PC-9 (cell line): ENCODE measurements at regions not wholly inside any gene's neighbourhood (a gene's known extent, or its start where the extent isn't known, plus 50 kb on each side); places are given as distances from the start of the nearest gene placed in this dataset.

ENCODE experiments used
- BruUV-seq: library from RNA; stranded (reverse); fragments of 400-500 nt; replicated peaks from 2 replicates; lab custom pipeline; 2021; lab: Mats Ljungman, UMichigan
- CTCF ChIA-PET: fragments of 300-600 bp; sonication (Branson Sonifier 250); formaldehyde crosslinking; loops from one replicate; lab custom pipeline; 2022; ENCODE audit warnings: antibody characterized with exemption; lab: Charles Lee
- POLR2A ChIA-PET: fragments of 300-600 bp; sonication (Branson Sonifier 250); formaldehyde crosslinking; loops from one replicate; lab custom pipeline; 2022; ENCODE audit warnings: antibody characterized with exemption; ENCODE audit not compliant: unreplicated experiment; lab: Charles Lee
- DNase-seq, 2 experiments: peaks; one replicate each; pipeline versions ENCODE4 v3.0.0 to v3.0.0-alpha.2; 2015 to 2022; ENCODE audit warnings: mixed read lengths in 1 of 2
- H2AFZ ChIP-seq: fragments of 200-600 bp; sonication (generic); 2 replicates; pipeline ENCODE4 v1.8.1; 2017; ENCODE audit warnings: antibody characterized with exemption
- H3F3A ChIP-seq: fragments of 200-600 bp; sonication (generic); 2 replicates; pipeline ENCODE4 v1.8.1; 2017; ENCODE audit warnings: antibody characterized with exemption, mild to moderate bottlenecking, low read depth; ENCODE audit not compliant: insufficient read depth
- H3K27ac ChIP-seq: fragments of 200-600 bp; sonication (generic); 2 replicates; pipeline ENCODE4 v1.6.1; 2016; ENCODE audit warnings: mixed run types
- H3K27me3 ChIP-seq: fragments of 200-600 bp; sonication (generic); 2 replicates; pipeline ENCODE4 v1.6.1; 2016; ENCODE audit warnings: low read depth, mixed run types; ENCODE audit not compliant: insufficient read depth
- H3K36me3 ChIP-seq: fragments of 200-600 bp; sonication (generic); 2 replicates; pipeline ENCODE4 v1.6.1; 2016; ENCODE audit warnings: low read depth, mixed run types
- H3K4me1 ChIP-seq: fragments of 200-600 bp; sonication (generic); replicated peaks from 2 replicates; pipeline ENCODE4 v1.6.1; 2016; ENCODE audit warnings: mixed run types; ENCODE audit not compliant: insufficient read depth
- H3K4me2 ChIP-seq: fragments of 200-600 bp; sonication (generic); 2 replicates; pipeline ENCODE4 v1.6.1; 2017; ENCODE audit warnings: mixed run types
- H3K4me3 ChIP-seq: fragments of 200-600 bp; sonication (generic); 2 replicates; pipeline ENCODE4 v1.6.1; 2016; ENCODE audit warnings: mixed run types
- H3K79me2 ChIP-seq: fragments of 200-600 bp; sonication (generic); 2 replicates; pipeline ENCODE4 v1.6.1; 2017; ENCODE audit warnings: low read depth, mixed run types
- H3K9me2 ChIP-seq: fragments of 200-600 bp; sonication (generic); 2 replicates; pipeline ENCODE4 v1.8.1; 2017; ENCODE audit warnings: mild to moderate bottlenecking; ENCODE audit not compliant: insufficient read depth
- H3K9me3 ChIP-seq: fragments of 200-600 bp; sonication (generic); 2 replicates; pipeline ENCODE4 v1.8.1; 2016; ENCODE audit warnings: low read depth; ENCODE audit not compliant: insufficient read depth
- H4K20me1 ChIP-seq: fragments of 200-600 bp; sonication (generic); 2 replicates; pipeline ENCODE4 v1.8.1; 2017; ENCODE audit not compliant: insufficient read depth
- EZH2 ChIP-seq: fragments of 200-600 bp; sonication (generic); IDR thresholded peaks from 2 replicates; pipeline ENCODE4 v1.8.0; 2017; ENCODE audit warnings: antibody characterized with exemption, low read depth
- intact Hi-C: fragments of 100-400 bp; cut with micrococcal nuclease; formaldehyde crosslinking; loops from one replicate; pipeline ENCODE4 v1.10.0; 2022; ENCODE audit not compliant: unreplicated experiment
- TF ChIP-seq, protein P1 (sequence below): fragments of 200-600 bp; sonication (generic); conservative IDR thresholded peaks from 2 replicates; pipeline ENCODE4 v1.6.1; 2017; ENCODE audit warnings: mixed run types, antibody characterized with exemption, mild to moderate bottlenecking, moderate library complexity

DNA sequence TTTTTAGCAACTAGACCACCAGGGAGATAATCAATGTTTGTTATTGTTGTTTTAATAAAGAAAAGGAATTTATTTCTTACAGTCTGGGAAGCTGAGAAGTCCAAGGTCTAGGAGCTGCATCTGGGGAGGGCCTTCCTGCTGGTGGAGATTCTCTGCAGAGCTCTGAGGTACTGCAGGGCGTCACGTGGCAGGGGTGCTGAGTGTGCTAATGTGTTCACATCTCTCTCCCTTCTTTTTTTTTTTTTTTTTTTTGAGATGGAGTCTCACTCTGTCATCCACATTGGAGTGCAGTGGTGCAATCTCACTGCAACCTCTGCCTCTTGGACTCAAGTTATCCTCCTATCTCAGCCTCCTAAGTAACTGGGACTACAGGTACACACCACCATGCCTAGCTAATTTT lies 150.9 kb upstream of the TRIM24 start:
- TF ChIP-seq, protein P1, sequence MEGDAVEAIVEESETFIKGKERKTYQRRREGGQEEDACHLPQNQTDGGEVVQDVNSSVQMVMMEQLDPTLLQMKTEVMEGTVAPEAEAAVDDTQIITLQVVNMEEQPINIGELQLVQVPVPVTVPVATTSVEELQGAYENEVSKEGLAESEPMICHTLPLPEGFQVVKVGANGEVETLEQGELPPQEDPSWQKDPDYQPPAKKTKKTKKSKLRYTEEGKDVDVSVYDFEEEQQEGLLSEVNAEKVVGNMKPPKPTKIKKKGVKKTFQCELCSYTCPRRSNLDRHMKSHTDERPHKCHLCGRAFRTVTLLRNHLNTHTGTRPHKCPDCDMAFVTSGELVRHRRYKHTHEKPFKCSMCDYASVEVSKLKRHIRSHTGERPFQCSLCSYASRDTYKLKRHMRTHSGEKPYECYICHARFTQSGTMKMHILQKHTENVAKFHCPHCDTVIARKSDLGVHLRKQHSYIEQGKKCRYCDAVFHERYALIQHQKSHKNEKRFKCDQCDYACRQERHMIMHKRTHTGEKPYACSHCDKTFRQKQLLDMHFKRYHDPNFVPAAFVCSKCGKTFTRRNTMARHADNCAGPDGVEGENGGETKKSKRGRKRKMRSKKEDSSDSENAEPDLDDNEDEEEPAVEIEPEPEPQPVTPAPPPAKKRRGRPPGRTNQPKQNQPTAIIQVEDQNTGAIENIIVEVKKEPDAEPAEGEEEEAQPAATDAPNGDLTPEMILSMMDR, result no peak
- TF ChIP-seq EZH2, result no peak
- no peak overlapping the region for H2AFZ ChIP-seq
- no peaks in the 10 kb centered on the region for H3K36me3 ChIP-seq
- intact Hi-C loops, result no loop called here
- ChIA-PET CTCF (no interaction called here), POLR2A (no interaction called here)
- H3F3A ChIP-seq, result peaks cover 10% of the 10 kb centered on the region
- no peaks in the 10 kb centered on the region for H3K27me3 ChIP-seq
- no peaks in the 10 kb centered on the region for H4K20me1 ChIP-seq
- no peaks in the 10 kb centered on the region for H3K9me2 ChIP-seq
- no peak overlapping the region for H3K27ac ChIP-seq
- no peak overlapping the region for H3K4me2 ChIP-seq
- H3K4me1 ChIP-seq, result peaks cover 14% of the 10 kb centered on the region
- no TSS peak for BruUV-seq
- no peak for DNase-seq
- peaks cover 13% of the 10 kb centered on the region for H3K9me3 ChIP-seq
- H3K4me3 ChIP-seq, result no peak overlapping the region
- H3K79me2 ChIP-seq, result no peaks in the 10 kb centered on the region

DNA sequence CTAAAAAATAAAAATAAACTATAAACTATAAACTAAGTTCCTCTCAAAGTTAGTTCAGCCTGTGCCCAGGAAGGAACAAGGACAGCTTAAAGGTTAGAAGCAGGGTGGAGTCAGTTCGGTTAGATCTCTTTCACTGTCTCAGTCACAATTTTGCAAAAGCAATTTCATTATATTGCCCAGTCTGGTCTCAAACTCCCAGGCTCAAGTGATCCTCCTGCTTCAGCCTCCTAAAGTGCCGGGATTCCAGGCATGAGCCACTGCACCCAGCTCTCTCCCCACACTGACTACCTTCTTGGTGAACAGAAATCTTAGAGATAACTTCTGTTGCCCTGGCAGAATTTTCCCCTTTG lies 146.3 kb upstream of the TRIM24 start:
- POLR2A ChIA-PET, result no interaction called here
- Histone ChIP-seq H3K4me2 (no peak overlapping the region), H4K20me1 (no peaks in the 10 kb centered on the region), H3K9me3 (peaks cover 7% of the 10 kb centered on the region), H3K36me3 (no peaks in the 10 kb centered on the region), H3K27ac (no peak overlapping the region), H3F3A (no peaks in the 10 kb centered on the region), H3K27me3 (no peaks in the 10 kb centered on the region), H3K4me3 (no peak overlapping the region), H3K9me2 (no peaks in the 10 kb centered on the region), H3K4me1 (no peaks in the 10 kb centered on the region), H2AFZ (no peak overlapping the region), H3K79me2 (no peaks in the 10 kb centered on the region)
- no TSS peak for BruUV-seq
- no peak for DNase-seq
- intact Hi-C loops, result no loop called here
- CTCF ChIA-PET, result no interaction called here
- TF ChIP-seq, protein P1, result no peak
- no peak for TF ChIP-seq EZH2

DNA sequence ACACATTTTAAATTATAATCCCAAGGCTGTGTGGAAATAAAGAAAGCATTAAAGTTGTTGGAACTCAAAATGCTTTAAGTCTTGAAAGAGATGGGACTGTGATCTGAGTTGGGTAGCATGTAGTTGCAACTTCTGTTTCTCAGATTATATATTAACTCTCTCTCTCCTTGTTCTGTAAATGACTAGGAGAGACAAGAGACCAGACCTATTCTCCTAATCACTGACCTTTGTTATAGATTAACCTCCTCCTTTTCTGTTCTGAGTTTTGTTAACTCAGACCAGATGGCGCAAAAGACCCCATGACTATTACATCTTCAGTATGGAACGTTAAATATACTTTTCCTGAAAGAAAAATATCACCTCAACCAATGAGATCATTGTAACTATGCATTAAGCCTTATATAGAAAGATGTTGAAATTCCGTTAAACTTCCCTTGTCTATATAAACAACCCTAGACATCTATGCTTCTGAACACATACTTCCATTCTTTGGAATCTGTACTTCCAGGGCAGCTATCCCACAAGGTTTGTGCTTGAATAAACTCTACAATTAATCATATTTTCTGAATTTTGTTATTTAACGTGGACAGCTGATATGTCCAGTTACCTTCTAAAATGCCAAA lies 143.5 kb upstream of the TRIM24 start:
- H3K9me2 ChIP-seq, result no peaks in the 10 kb centered on the region
- H3K27ac ChIP-seq, result no peak overlapping the region
- no peaks in the 10 kb centered on the region for H3K36me3 ChIP-seq
- CTCF ChIA-PET, result no interaction called here
- no peak for DNase-seq
- no peaks in the 10 kb centered on the region for H3F3A ChIP-seq
- no peaks in the 10 kb centered on the region for H3K79me2 ChIP-seq
- no peak overlapping the region for H3K4me2 ChIP-seq
- no peak overlapping the region for H2AFZ ChIP-seq
- no peak for TF ChIP-seq EZH2
- TF ChIP-seq, protein P1, result no peak
- H3K4me1 ChIP-seq, result no peaks in the 10 kb centered on the region
- H4K20me1 ChIP-seq, result no peaks in the 10 kb centered on the region
- no TSS peak for BruUV-seq
- H3K27me3 ChIP-seq, result no peaks in the 10 kb centered on the region
- H3K9me3 ChIP-seq, result peaks cover 2% of the 10 kb centered on the region
- POLR2A ChIA-PET, result no interaction called here
- intact Hi-C loops, result no loop called here
- no peak overlapping the region for H3K4me3 ChIP-seq
